H1 (cell line): ENCODE measurements at regions not wholly inside any gene's neighbourhood (a gene's known extent, or its start where the extent isn't known, plus 50 kb on each side); places are given as distances from the start of the nearest gene placed in this dataset.

Source experiments
- CTCF ChIA-PET: fragments of 300-600 bp; sonication (Branson Sonifier 250); formaldehyde crosslinking; loops from one replicate; lab custom pipeline; 2021; ENCODE audit not compliant: partially characterized antibody; lab: Charles Lee
- POLR2A ChIA-PET: fragments of 300-600 bp; sonication (Branson Sonifier 250); formaldehyde crosslinking; loops from one replicate; lab custom pipeline; 2021; ENCODE audit warnings: inconsistent platforms; ENCODE audit not compliant: partially characterized antibody; lab: Charles Lee
- DNase-seq, 2 experiments: peaks; one replicate each; pipeline versions ENCODE4 v3.0.0 to v3.0.0-alpha.2; 2010 to 2022; ENCODE audit warnings: low spot score in 2 of 2, low read depth in 1 of 2, mixed read lengths in 1 of 2
- FAIRE-seq: peaks from 2 replicates; lab custom pipeline; 2011; peaks lifted over from hg19 to GRCh38; lab: Jason Lieb, UNC
- H2AFZ ChIP-seq: 2 replicates; pipeline ENCODE4 v1.8.1; 2012; ENCODE audit warnings: low read length, inconsistent platforms
- H2AK5ac ChIP-seq: 2 replicates; pipeline ENCODE4 v1.6.1; 2013; ENCODE audit warnings: low read depth, low read length
- H2BK120ac ChIP-seq: replicated peaks from 2 replicates; pipeline ENCODE3; 2013; ENCODE audit warnings: low read depth, low read length, inconsistent platforms
- H2BK12ac ChIP-seq: 2 replicates; pipeline ENCODE4 v1.6.1; 2013; ENCODE audit warnings: low read depth, low read length
- H2BK15ac ChIP-seq: 2 replicates; pipeline ENCODE4 v1.6.1; 2013; ENCODE audit warnings: low read length
- H2BK20ac ChIP-seq: 2 replicates; pipeline ENCODE4 v1.6.1; 2013; ENCODE audit warnings: low read length
- H2BK5ac ChIP-seq: 2 replicates; pipeline ENCODE4 v1.6.1; 2013; ENCODE audit warnings: low read depth, low read length
- H3K14ac ChIP-seq: 2 replicates; pipeline ENCODE4 v1.6.1; 2013; ENCODE audit warnings: inconsistent platforms; ENCODE audit not compliant: insufficient read length
- H3K18ac ChIP-seq: 2 replicates; pipeline ENCODE4 v1.6.1; 2013; ENCODE audit warnings: low read length; ENCODE audit errors: extremely low read depth
- H3K23ac ChIP-seq: 2 replicates; pipeline ENCODE4 v1.6.1; 2013; ENCODE audit warnings: inconsistent platforms; ENCODE audit not compliant: insufficient read length
- H3K23me2 ChIP-seq: 2 replicates; pipeline ENCODE4 v1.6.1; 2013; ENCODE audit warnings: low read depth, low read length
- H3K27ac ChIP-seq: 2 replicates; pipeline ENCODE4 v1.6.1; 2011; ENCODE audit warnings: low read depth, low read length, inconsistent platforms
- H3K27me3 ChIP-seq, 4 experiments: replicated peaks in 1 of 4; 1 replicate in 1 of 4; 2 replicates in 3 of 4; pipeline versions ENCODE4 v1.6.1 to v1.8.1; 2011 to 2013; ENCODE audit warnings: low read length in 3 of 4, mild to moderate bottlenecking in 3 of 4, inconsistent platforms in 2 of 4, mixed read lengths in 2 of 4, moderate library complexity in 1 of 4; ENCODE audit not compliant: control insufficient read depth in 3 of 4, insufficient read depth in 3 of 4; ENCODE audit errors: extremely low read depth in 1 of 4
- H3K36me3 ChIP-seq, 4 experiments: 2 replicates each; pipeline versions ENCODE4 v1.6.1 to v1.8.1; 2011 to 2013; ENCODE audit warnings: mild to moderate bottlenecking in 4 of 4, low read length in 3 of 4, moderate library complexity in 2 of 4, control low read depth in 1 of 4, inconsistent platforms in 1 of 4; ENCODE audit not compliant: insufficient read depth in 4 of 4, control insufficient read depth in 2 of 4
- H3K4ac ChIP-seq: replicated peaks from 2 replicates; pipeline ENCODE3; 2013; ENCODE audit warnings: low read length, low read depth, mixed read lengths, inconsistent platforms; ENCODE audit not compliant: insufficient read length
- H3K4me1 ChIP-seq, 4 experiments: replicated peaks in 1 of 4; 1 replicate in 1 of 4; 2 replicates in 3 of 4; pipeline versions ENCODE4 v1.6.1 to v1.8.1; 2011 to 2013; ENCODE audit warnings: low read length in 3 of 4, inconsistent platforms in 2 of 4, mixed read lengths in 1 of 4; ENCODE audit not compliant: insufficient read depth in 4 of 4, control insufficient read depth in 3 of 4
- H3K4me2 ChIP-seq, 2 experiments: 2 replicates each; pipeline versions ENCODE4 v1.6.1 to v1.8.1; 2011 to 2013; ENCODE audit warnings: low read depth in 2 of 2, low read length in 2 of 2, control low read depth in 1 of 2, inconsistent platforms in 1 of 2, mild to moderate bottlenecking in 1 of 2; ENCODE audit not compliant: insufficient read depth in 1 of 2
- H3K4me3 ChIP-seq, 4 experiments: fragments of 200-600, 300-600 bp in 1 of 4; sonication (generic), shearing (Covaris generic), sonication (Bioruptor Twin) in 1 of 4; 2 replicates each; pipeline versions ENCODE4 v1.5.1 to v1.8.1; 2011 to 2016; ENCODE audit warnings: low read length in 4 of 4, low read depth in 3 of 4, control low read depth in 2 of 4, inconsistent platforms in 2 of 4, mild to moderate bottlenecking in 2 of 4, mixed read lengths in 1 of 4, moderate library complexity in 1 of 4; ENCODE audit not compliant: insufficient read depth in 2 of 4; ENCODE audit errors: extremely low read depth in 1 of 4
- H3K56ac ChIP-seq: replicated peaks from 2 replicates; pipeline ENCODE3; 2013; ENCODE audit warnings: low read depth, mild to moderate bottlenecking, mixed read lengths, low read length, inconsistent platforms; ENCODE audit not compliant: insufficient read length
- H3K79me1 ChIP-seq: 2 replicates; pipeline ENCODE4 v1.6.1; 2013; ENCODE audit warnings: low read depth, low read length, control low read depth
- H3K79me2 ChIP-seq, 2 experiments: 2 replicates each; pipeline versions ENCODE4 v1.6.1 to v1.8.1; 2012 to 2013; ENCODE audit warnings: low read length in 2 of 2, mild to moderate bottlenecking in 2 of 2, inconsistent platforms in 1 of 2; ENCODE audit not compliant: insufficient read depth in 2 of 2, control insufficient read depth in 1 of 2
- H3K9ac ChIP-seq, 4 experiments: replicated peaks in 1 of 4; 1 replicate in 1 of 4; 2 replicates in 3 of 4; pipeline versions ENCODE4 v1.6.1 to v1.8.1; 2011 to 2013; ENCODE audit warnings: low read depth in 3 of 4, low read length in 3 of 4, control low read depth in 2 of 4, mild to moderate bottlenecking in 2 of 4, moderate library complexity in 2 of 4, inconsistent platforms in 1 of 4; ENCODE audit errors: extremely low read depth in 1 of 4
- H3K9me3 ChIP-seq, 2 experiments: 2 replicates each; pipeline versions ENCODE4 v1.6.1 to v1.8.1; 2012 to 2013; ENCODE audit warnings: mild to moderate bottlenecking in 2 of 2, moderate library complexity in 2 of 2, control low read depth in 1 of 2, inconsistent platforms in 1 of 2, low read depth in 1 of 2, low read length in 1 of 2, mixed read lengths in 1 of 2; ENCODE audit not compliant: insufficient read depth in 2 of 2
- H4K20me1 ChIP-seq, 2 experiments: replicated peaks in 1 of 2; 2 replicates each; pipeline versions ENCODE3 to v1.8.1; 2011 to 2013; ENCODE audit warnings: inconsistent platforms in 2 of 2, low read length in 2 of 2, mild to moderate bottlenecking in 1 of 2; ENCODE audit not compliant: insufficient read depth in 2 of 2, control insufficient read depth in 1 of 2
- H4K5ac ChIP-seq: 2 replicates; pipeline ENCODE4 v1.6.1; 2013; ENCODE audit warnings: low read length, low read depth, mixed read lengths, inconsistent platforms; ENCODE audit not compliant: insufficient read length
- H4K8ac ChIP-seq: 2 replicates; pipeline ENCODE4 v1.8.0; 2013; ENCODE audit warnings: mild to moderate bottlenecking, moderate library complexity, low read length, inconsistent platforms; ENCODE audit not compliant: insufficient read depth; ENCODE audit errors: extremely low read depth
- H4K91ac ChIP-seq: replicated peaks from 2 replicates; pipeline ENCODE3; 2013; ENCODE audit warnings: low read length, mixed read lengths, inconsistent platforms; ENCODE audit not compliant: insufficient read length
- ATF2 ChIP-seq: IDR thresholded peaks from 2 replicates; pipeline ENCODE4 v1.6.1; 2012; ENCODE audit warnings: low read length, inconsistent platforms
- ATF3 ChIP-seq: IDR thresholded peaks from 2 replicates; pipeline ENCODE4 v1.6.1; 2011; ENCODE audit warnings: low read depth, mild to moderate bottlenecking, low read length; ENCODE audit not compliant: insufficient read depth
- EZH2 ChIP-seq: fragments of 200-600 bp; sonication (generic); IDR thresholded peaks from 2 replicates; pipeline ENCODE4 v1.7.1; 2012; ENCODE audit warnings: low read depth, mild to moderate bottlenecking, moderate library complexity, low read length, inconsistent platforms; ENCODE audit not compliant: severe bottlenecking
- GTF2F1 ChIP-seq: IDR thresholded peaks from 2 replicates; pipeline ENCODE4 v1.6.1; 2012; ENCODE audit warnings: low read depth, low read length, improper control_type of control experiment, borderline replicate concordance
- JUND ChIP-seq: IDR thresholded peaks from 2 replicates; pipeline ENCODE4 v1.6.1; 2011; ENCODE audit warnings: mild to moderate bottlenecking, improper control_type of control experiment, low read length
- SIN3A ChIP-seq, 2 experiments: IDR thresholded peaks in 1 of 2; conservative IDR thresholded peaks in 1 of 2; 2 replicates each; pipeline ENCODE4 v1.6.1; 2011 to 2012; ENCODE audit warnings: low read length in 2 of 2, improper control_type of control experiment in 1 of 2, low read depth in 1 of 2, mild to moderate bottlenecking in 1 of 2
- SIX5 ChIP-seq: IDR thresholded peaks from 2 replicates; pipeline ENCODE4 v1.6.1; 2011; ENCODE audit warnings: mild to moderate bottlenecking, low read depth, low read length
- SP2 ChIP-seq: IDR thresholded peaks from 2 replicates; pipeline ENCODE4 v1.6.1; 2012; ENCODE audit warnings: mild to moderate bottlenecking, low read length, inconsistent platforms
- SRF ChIP-seq: IDR thresholded peaks from 2 replicates; pipeline ENCODE4 v1.6.1; 2011; ENCODE audit warnings: mild to moderate bottlenecking, low read depth, low read length, moderate library complexity
- YY1 ChIP-seq: IDR thresholded peaks from 2 replicates; pipeline ENCODE4 v1.6.1; 2011; ENCODE audit warnings: low read depth, mild to moderate bottlenecking, low read length
- WGBS, 2 experiments: shearing (Covaris generic) in 1 of 2; methylation state at CpG; one replicate each; pipeline versions ENCODE4 v1.1.6 to v1.1.7; 2013 to 2015; ENCODE audit warnings: low lambda C conversion rate in 2 of 2, mixed read lengths in 2 of 2, inconsistent platforms in 1 of 2, low coverage in 1 of 2, missing lambda C conversion rate in 1 of 2; ENCODE audit not compliant: insufficient replicate concordance in 2 of 2, insufficient coverage in 1 of 2, insufficient read length in 1 of 2; ENCODE audit errors: extremely low coverage in 1 of 2, missing lambda C conversion rate in 1 of 2; 5-methylcytosine and 5-hydroxymethylcytosine counted together

GRCh38 chr12:116469344-116469743, 89.8 kb upstream of the MAP1LC3B2 start:
- Histone ChIP-seq H2BK15ac (no peak overlapping the region), H4K20me1 (no peaks in the 10 kb centered on the region), H3K4me2 (no peak overlapping the region), H2BK12ac (no peak overlapping the region), H3K23ac (no peak overlapping the region), H3K79me2 (no peaks in the 10 kb centered on the region), H3K4me3 (no peak overlapping the region), H4K5ac (no peak overlapping the region), H2BK5ac (no peak overlapping the region), H3K18ac (no peak overlapping the region), H2AFZ (no peak overlapping the region), H3K23me2 (no peaks in the 10 kb centered on the region), H3K9ac (no peak overlapping the region), H3K27me3 (no peaks in the 10 kb centered on the region), H3K36me3 (no peaks in the 10 kb centered on the region), H2BK120ac (no peak overlapping the region), H3K9me3 (no peaks in the 10 kb centered on the region), H2AK5ac (no peak overlapping the region), H4K8ac (no peak overlapping the region), H3K4me1 (no peaks in the 10 kb centered on the region), H3K4ac (no peak overlapping the region), H3K79me1 (no peaks in the 10 kb centered on the region), H3K56ac (no peak overlapping the region), H4K91ac (no peak overlapping the region), H2BK20ac (no peak overlapping the region), H3K27ac (no peak overlapping the region), H3K14ac (no peak overlapping the region)
- TF ChIP-seq ATF2 (no peak), GTF2F1 (no peak), SIN3A (conservative IDR thresholded peaks at IDR 0.05 in 1 of 2, IDR thresholded peaks at IDR 0.05 in 1 of 2; ENCODE audit: low read depth in 1 of 2, low read length in 2 of 2) (no peak), JUND (no peak), ATF3 (no peak), EZH2 (no peak), SP2 (no peak), YY1 (no peak), SRF (no peak), SIX5 (no peak)
- 92% methylated on average over 3 of the region's 3 CpGs; no CpG with 5 or more reads in 1 of the 2 experiments for WGBS, 2 experiments
- DNase-seq: no peak
- CTCF ChIA-PET: no interaction called here
- FAIRE-seq: no peak
- POLR2A ChIA-PET: no interaction called here
